ENCODE measurements at regions not wholly inside any gene's neighbourhood (a gene's known extent, or its start where the extent isn't known, plus 50 kb on each side); places are given as distances from the start of the nearest gene placed in this dataset.
A peak's percentile ranks its signal among the peaks of the same experiment; 100 is the strongest.

GRCh38 chr12:84492351-84492883 is 420.2 kb downstream of the SLC6A15 start:
- Histone ChIP-seq H2BK20ac (ENCODE audit: low read depth, low read length) (no peak overlapping the region), H3K4ac (ENCODE audit: low read depth, low read length) (no peak overlapping the region), H3K27ac (ENCODE audit: insufficient read depth, low read length) (no peak overlapping the region), H3K23ac (ENCODE audit: low read depth, low read length) (no peak overlapping the region), H3K9me1 (ENCODE audit: insufficient read depth, low read length) (no peaks in the 10 kb centered on the region), H4K5ac (ENCODE audit: low read depth, low read length) (no peak overlapping the region), H3K4me2 (ENCODE audit: low read depth, low read length) (no peak overlapping the region), H3K36me3 (ENCODE audit: control insufficient read depth, insufficient read depth, low read length) (no peaks in the 10 kb centered on the region), H3K56ac (ENCODE audit: extremely low read depth, insufficient read depth, low read length) (no peak overlapping the region), H2BK5ac (ENCODE audit: low read depth, low read length, poor library complexity, severe bottlenecking) (no peak overlapping the region), H4K91ac (ENCODE audit: insufficient read depth, low read depth, low read length) (no peak overlapping the region), H4K20me1 (ENCODE audit: insufficient read depth, low read length) (no peaks in the 10 kb centered on the region), H3K9ac (ENCODE audit: low read depth, low read length) (no peak overlapping the region), H3K4me3 (ENCODE audit: insufficient read depth, low read depth, low read length) (no peak overlapping the region), H2AK9ac (replicated peaks; ENCODE audit: low read depth, low read length, poor library complexity) (no peak overlapping the region), H3K27me3 (ENCODE audit: control insufficient read depth, insufficient read depth, low read length) (no peaks in the 10 kb centered on the region), H2AK5ac (ENCODE audit: low read depth, low read length) (no peak overlapping the region), H3K18ac (ENCODE audit: low read depth, low read length) (no peak overlapping the region), H3K9me3 (ENCODE audit: control insufficient read depth, insufficient read depth, low read length) (no peaks in the 10 kb centered on the region), H2BK120ac (ENCODE audit: low read depth, low read length) (no peak overlapping the region), H2AFZ (replicated peaks; ENCODE audit: low read length, poor library complexity) (no peak overlapping the region), H3K4me1 (ENCODE audit: control insufficient read depth, insufficient read depth, low read length) (no peaks in the 10 kb centered on the region), H2BK15ac (ENCODE audit: low read depth, low read length) (no peak overlapping the region), H4K8ac (ENCODE audit: low read depth in 2 of 2, low read length in 2 of 2) (no peak overlapping the region), H3K79me1 (ENCODE audit: low read depth in 1 of 2, low read length in 2 of 2) (no peaks in the 10 kb centered on the region), H3K14ac (replicated peaks; ENCODE audit: low read depth, low read length) (no peak overlapping the region)
- ChIA-PET POLR2A (ENCODE audit: unreplicated experiment) (no interaction called here), CTCF (interaction anchor here (0.5 to 2.0 kb wide), 2 partner anchors 11 to 133 kb away, joined by 7 read pairs; no protein-coding TSS in a partner anchor)
- dilution Hi-C loops (cut with HindIII; ENCODE audit: low sequenced_read_pairs, unreplicated experiment) (no loop called here), intact Hi-C loops (cut with micrococcal nuclease) (no loop called here), in situ Hi-C loops (cut with MboI; ENCODE audit: low sequenced_read_pairs) (no loop called here)
- BruUV-seq (replicated peaks): no TSS peak
- DNase-seq (no peak), ATAC-seq (ENCODE audit: low read depth) (no peak)
- no CpG with 5 or more reads among the region's 3 CpGs for WGBS, 2 experiments (ENCODE audit: extremely low coverage in 2 of 2, insufficient read length in 1 of 2)
- TF ChIP-seq NFE2L2 (IDR thresholded peaks at IDR 0.05; ENCODE audit: low read depth, low read length) (peak; percentile 74), BHLHE40 (IDR thresholded peaks at IDR 0.05; ENCODE audit: low read depth, low read length) (no peak), POLR2A (IDR thresholded peaks at IDR 0.05; ENCODE audit: low read depth, low read length) (no peak)

All from IMR-90 (cell line).